ENCODE measurements at regions not wholly inside any gene's neighbourhood (a gene's known extent, or its start where the extent isn't known, plus 50 kb on each side); places are given as distances from the start of the nearest gene placed in this dataset.
"Not testable (repeated sequence)": the region's sequence is repeated elsewhere in the genome, so short reads cannot be mapped to it uniquely, and the experiment has no call there.

DNA sequence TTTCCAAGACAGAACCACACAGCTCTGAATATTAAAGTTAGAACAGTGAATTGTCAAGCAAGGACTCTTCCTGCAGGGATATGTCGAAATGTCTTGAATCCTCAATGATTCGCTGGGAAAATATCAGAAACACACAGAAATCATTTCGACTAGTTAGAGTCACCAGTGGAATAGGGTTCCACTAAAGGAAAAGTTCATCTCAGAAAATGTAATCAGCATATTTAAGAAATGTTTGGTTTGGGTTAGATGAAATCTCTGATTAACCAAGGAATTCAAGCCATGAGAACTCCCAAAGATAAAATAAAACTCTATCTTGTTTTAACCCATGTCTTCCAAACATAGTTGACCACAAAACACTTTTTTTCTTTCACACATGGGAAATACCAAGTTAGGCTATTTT is 621.0 kb upstream of the NRSN1 start:
- no peak for DNase-seq (ENCODE audit: low spot score)

DNA sequence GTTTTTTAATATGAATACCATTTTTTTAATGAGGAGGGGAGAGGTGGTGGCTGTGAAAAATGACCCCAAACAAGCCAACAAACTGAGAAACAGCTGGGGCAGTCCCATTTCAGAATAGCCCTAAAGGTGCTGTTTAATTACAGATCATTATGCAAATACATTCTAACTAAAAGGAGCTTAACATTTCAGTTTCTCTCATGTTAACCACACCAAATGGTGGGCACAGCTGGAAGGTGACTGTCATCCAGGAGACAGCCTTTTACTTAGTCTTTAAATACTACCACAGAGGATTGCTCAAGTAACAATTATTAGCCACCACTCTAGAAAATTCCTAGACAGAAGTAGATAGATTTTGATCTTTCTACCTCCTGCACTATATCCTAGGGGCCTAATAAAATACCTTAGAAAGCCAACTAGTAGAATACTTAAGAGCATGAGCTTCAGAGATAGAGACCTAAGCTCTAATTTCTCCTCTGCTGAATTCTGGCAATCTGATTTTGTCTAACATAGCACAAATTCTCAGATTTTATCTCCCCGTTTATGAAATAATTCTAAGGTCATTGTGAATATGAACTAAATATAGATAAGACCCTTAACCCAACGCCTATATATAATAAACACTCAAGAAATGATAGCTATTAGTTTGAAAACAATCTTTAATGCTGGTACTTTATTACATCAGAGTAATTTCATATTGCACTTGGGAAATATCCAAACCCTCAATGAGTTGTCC is 615.1 kb upstream of the NRSN1 start:
- no peak for DNase-seq (ENCODE audit: low spot score)

DNA sequence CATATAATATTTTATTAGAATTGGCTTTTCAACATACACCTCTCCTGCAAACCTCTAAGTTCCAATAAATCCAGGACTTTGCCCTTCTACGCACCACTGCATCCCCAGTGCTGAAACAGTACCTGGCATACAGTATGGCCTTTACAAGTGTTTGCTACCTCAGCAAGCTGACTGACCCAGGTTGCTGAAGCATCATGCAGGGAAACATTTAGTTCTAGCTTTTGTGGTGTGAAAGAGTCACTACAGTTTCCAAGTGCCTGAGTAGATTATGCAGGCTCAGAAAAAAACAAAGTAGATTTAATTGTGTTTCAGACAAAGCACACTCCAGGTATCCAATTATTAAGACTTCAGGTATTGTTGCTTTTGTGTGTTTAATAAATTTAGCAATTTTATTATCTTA is 614.2 kb upstream of the NRSN1 start:
- DNase-seq (ENCODE audit: low spot score), result no peak

DNA sequence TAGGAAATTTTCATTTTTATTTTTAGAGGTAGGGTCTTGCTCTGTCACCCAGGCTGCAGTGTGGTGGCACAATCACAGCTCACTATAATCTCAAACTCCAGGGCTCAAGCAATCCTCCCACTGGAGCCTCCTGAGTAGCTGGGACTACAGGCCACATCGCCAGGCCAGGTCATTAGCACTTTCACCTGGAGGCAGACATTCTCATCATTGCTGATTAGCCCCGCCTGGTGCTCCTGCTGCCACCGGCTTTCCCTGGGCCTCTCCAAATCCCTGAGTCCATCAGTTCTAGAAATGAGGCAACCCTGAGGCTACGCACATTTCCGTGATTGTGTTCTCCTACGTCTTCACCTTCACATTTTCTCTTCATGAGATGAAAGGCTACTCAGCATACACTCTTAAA is 607.7 kb upstream of the NRSN1 start:
- DNase-seq (ENCODE audit: low spot score), result no peak

DNA sequence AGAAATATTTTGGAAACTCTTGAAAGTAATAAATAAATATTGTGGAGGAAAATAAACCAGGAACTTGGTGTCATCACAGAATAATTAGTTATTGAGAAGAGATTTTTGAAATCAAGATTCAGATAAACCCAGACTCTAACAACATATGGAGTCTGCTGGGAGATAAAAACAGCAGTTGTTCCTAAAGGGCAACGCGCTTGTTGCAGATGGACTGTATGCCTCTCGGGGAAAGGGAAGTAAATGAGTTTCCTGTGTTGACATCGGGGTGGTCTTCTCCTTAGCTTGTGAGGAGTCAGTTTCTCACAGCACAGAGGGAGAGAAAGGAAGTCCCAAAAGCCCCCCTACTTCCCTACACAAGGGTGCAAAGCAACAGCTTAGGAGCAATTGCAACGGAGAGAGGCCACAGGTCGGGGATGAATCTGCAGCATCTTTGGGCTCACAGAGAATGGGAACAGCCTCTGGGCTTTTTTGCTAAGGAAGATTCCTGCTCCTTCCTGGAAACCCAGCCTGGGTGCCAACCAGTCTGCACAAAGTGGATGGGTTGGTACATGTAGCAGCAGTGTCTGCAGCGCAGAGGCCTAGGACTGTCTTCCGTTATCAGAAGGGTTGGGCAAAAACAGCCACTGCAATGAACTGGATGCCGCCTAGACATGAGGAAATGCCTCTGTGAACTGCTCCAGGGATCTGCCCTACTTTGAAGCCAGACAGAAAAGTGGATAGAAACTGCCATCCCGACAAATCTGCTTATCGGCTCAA is 603.0 kb upstream of the NRSN1 start:
- no peak for DNase-seq (ENCODE audit: low spot score)

DNA sequence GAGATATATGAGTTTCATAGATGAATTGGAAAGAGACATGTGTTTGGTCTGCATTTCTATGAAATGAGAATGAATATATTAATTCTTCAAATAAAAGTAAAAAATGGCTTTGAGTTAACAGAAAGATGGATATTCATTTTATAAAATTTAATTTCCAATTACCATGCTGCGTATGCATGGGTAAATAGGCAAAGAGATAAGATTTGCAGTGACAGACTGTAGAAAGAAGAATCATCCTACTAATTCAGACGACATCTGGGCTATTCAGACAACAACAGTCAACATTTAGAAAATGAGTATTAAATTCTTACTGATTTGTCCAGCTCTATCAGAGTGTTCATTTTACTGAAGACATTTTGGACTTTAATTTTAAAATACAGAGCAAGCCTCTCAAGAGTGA is 602.2 kb upstream of the NRSN1 start:
- no peak for DNase-seq (ENCODE audit: low spot score)

DNA sequence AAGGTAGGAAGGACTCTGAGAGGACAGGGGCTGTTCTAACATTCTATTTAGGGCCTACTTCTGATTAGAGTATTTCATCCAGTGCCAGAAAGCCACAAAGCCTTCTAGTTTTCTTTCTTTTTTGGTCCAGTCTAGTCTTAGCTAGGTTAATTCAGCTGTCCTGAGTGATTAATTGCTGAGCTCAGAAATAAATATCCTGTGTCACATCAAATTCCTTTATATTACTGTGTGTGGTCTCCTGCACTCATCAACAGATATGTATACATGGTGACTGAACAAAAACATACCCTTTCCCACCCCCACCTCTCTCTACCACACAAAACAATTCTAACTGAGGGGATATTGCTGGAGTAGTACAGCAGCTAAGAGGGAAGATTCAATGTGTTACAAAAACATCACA is 601.5 kb upstream of the NRSN1 start:
- DNase-seq (ENCODE audit: low spot score), result no peak

DNA sequence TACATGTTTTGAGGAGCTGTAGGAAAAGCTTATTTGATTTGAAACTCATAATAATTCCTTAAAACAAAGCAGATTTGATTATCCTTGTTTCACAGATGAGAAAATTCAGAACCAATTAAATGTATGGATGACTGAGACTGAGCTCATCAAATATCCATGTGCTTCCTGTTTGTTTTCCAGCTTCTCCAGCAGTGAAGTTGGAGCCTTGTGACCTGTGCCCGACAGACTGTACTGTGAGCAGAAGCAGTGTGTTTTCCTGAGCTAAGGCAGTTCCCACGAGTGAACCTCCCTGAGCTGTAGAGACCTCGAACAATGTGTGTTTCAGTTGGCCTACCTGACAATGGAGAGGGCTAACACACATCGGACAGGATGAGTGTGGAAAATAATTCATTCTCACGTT is 599.5 kb upstream of the NRSN1 start:
- no peak for DNase-seq (ENCODE audit: low spot score)

DNA sequence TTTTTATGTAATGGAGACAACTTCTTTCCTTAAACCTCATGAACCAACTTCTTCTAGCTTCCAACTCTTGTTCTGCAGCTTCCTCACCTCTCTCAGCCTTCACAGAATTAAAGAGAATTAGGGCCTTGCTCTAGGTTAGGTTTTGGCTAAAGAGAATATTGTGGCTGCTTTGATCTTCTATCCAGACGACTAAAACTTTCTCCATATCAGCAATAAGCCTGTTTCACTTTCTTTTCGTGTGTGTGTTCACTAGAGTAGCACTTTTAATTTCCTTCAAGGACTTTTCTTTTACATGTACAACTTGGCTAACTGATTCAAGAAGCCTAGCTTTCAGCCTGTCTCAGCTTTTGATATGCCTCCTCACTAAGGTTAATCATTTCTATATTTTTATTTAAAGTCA is 596.1 kb upstream of the NRSN1 start:
- no peak for DNase-seq (ENCODE audit: low spot score)

DNA sequence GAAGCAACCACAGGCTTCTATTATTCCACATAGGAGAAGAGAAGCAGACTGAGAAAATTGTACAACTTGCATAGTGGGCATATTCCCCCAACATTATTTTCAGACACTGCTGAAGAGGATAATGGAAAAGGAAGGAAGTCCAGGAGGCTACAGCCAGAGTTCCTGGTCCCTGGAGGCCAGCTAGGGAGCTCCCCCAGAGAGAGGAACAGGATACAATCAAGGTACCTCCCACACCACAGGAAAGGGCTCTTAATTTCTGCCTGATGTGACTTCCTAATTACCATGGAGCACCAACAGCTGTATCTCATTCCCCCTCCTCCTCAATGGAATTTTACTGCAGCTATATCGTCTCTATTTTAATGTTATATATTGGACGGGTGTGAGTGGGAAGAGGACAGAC is 594.3 kb upstream of the NRSN1 start:
- no peak for DNase-seq (ENCODE audit: low spot score)

DNA sequence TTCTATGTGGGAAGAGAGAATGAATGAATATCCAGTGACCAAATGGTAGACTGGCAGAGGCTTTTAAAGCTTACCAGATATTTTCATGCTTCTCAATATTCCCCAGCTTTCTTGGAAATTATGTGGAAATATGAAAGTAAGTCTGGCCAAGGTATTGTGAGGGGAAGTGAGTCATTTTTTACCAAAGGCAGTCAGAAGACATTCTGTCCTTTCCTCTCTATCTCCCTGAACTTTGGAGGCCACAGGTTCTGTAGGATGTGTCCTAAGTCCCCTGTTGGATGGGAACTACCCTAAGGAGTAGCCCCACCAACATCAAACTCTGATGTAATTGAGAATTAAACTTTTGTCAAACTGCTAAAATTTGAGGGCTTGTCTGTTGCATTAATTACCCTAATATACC is 593.8 kb upstream of the NRSN1 start:
- DNase-seq (ENCODE audit: low spot score), result no peak

DNA sequence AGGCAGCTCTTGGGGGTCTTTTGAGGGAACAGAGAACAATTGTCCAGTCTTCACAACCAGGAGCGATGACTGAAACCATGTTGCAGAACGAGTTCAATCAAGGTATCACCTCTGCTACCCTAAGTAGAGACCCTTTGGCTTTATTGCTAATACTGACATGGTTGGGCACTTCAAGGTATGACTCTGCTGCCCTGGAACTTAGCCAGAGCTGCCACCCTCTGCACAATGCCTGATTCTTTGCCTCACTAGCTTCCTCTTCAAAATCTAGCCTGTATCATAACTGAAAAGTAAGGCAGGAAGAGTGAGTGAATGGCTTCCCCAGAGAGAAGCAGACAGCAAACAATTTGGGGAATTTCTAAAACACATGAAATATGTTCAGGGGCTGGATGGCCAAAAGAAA is 592.7 kb upstream of the NRSN1 start:
- DNase-seq (ENCODE audit: low spot score), result no peak

DNA sequence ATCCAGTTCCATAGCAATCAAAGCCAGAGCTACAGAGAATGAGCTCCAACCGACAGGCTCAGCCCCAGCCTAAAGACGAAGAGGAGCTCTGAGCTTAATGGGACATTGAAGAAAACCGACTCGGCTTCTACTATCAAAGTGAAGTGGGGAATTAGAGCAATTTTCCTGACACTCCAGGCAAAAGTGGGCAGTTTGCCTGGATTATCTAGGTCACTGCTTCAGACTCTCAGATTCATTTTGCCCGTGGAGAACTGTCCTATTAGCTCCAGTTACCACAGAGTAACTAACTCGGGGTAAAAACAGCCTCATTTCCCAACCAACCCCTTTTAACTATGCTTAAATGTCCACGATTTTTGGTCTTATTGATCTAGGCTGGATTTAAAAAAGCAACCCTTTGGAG is 592.1 kb upstream of the NRSN1 start:
- no peak for DNase-seq (ENCODE audit: low spot score)

DNA sequence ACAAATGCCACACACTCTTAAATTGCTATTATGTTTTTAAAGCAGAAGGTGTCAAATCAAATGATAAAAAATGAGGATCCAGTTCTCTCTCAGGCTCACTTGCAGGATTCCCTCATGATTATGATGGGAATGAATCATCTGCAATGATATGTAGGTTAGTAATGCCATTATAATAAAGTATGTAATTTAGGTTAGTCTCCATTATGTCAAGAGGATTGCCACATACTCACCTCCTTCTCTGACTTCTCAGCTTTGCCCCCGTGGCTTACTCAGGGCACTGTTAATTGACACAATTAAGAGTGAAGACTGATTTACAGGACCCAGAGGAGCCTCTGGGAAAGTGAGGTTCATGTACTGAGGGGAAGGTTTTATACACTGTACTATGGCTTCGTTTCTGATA is 591.7 kb upstream of the NRSN1 start:
- DNase-seq (ENCODE audit: low spot score), result no peak

DNA sequence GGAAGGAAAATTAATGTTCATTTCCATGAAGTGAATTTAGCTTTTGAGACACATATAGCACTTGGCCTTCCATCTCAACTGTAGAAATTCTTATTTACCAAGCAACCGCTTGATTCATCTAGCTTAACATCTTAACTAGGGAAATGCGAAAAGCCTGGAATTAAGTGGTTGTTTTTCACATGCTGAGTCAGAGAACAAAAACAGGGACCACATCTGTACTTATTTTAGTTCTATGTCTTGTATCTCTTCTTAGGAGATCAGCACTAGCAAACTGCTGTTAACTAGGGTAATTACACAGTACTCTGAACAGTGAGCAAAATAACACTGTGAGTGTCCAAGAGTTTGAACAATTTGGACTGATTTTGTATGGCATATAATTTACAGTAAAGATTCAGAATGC is 590.9 kb upstream of the NRSN1 start:
- no peak for DNase-seq (ENCODE audit: low spot score)

DNA sequence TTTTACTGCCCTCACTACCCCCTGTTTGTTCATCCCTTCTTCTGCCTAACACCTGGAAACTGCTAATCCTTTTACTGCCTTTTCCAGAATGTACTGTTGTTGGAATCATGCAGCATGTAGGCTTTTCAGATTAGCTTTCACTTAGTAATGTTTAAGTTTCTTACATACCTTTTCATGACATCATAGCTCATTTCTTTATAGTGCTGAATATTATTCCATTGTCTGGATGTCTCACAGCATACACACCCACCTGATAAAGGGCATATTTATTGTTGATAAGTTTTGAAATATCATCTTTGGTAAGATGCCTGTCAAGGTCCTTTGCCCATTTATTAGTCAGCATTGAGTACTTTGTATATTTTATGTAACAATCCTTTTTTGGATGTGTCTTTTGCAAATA is 588.2 kb upstream of the NRSN1 start:
- no peak for DNase-seq (ENCODE audit: low spot score)

DNA sequence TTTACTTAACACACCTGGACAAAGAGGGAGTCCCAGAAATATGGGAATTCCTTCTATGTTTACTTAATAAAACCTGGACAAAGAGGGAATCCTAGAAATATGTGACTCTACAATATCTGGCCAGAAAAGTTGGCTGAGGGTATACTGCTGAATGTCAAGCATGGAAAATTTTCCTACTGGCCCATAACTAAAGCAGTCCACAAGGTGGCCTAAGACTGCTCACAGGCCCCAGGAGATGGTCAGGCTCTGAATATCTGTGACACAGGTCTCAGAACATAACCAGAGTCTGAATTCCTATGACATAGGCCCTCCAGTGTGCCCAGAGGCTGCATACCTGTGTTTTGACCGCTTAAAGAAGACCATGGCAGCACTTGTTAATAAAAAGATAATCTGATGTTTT is 578.2 kb upstream of the NRSN1 start:
- DNase-seq (ENCODE audit: low spot score), result no peak

DNA sequence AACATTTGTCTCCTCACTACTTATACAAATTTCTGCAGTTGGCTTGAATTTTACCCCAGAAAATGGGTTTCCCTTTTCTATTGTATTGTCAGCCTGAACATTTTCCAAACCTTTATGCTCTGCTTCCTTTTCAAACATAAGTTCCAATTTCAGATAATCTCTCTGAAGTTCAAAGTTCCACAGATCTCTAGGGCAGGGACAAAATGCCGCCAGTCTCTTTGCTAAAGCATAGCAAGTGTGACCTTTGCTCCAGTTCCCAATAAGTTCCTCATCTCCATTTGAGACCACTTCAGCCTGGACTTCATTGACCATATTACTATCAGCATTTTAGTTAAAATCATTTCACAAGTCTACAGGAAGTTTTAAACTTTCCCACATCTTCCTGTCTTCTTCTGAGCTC is 571.1 kb upstream of the NRSN1 start:
- DNase-seq (ENCODE audit: low spot score), result not testable (repeated sequence)

DNA sequence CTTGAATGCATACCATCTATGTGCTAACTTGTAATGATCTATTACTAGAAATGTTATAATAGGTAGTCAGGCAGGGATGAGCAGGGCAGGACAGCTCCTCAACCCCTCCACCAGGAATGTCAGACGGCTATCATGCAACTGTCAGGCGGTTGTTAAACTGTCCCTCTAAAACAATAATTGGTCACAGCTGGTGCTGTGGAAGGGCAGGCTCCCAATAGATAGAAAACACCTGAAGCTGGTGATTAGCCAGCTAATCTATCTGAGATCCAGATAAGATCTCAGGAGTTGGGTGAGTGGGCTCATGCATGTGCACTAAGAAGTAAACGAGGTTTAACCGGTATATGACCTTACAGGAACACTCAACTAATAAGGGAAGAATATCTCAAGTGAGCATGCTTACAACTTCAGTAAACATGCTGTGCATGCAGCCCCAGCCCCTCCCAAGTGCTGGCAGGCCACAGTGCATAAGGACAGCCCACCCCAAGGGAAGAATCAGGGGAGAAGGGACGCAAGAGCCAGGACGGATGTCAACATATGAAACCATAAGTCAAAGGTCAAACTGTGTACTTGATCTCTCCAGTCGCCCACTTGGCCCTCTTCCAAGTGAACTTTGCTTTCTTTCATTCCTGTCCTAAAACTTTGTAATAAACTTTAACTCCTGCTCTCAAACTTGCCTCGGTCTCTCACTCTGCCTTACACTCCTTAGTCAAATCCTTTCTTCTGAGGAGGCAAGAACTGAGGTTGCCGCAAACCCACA is 566.2 kb upstream of the NRSN1 start:
- no peak for DNase-seq (ENCODE audit: low spot score)

DNA sequence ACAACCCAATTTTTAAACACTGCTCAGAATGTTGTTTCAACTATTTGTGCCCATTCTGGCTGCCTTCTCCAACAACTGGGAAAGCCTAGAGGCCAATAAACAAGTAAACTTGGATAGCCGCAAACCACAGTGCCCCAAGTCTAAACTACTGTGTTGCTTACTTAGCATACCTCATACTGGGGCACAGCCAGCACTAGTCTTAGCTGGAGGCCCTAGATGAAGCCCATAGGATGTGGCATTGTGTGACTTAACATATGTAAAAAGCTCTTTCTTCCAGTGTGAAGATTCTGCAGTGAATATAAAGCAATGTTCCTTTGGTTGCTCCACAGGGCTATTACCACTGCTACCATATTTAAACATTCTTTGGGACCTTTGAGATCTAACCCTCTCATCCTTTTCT is 564.3 kb upstream of the NRSN1 start:
- no peak for DNase-seq (ENCODE audit: low spot score)

DNA sequence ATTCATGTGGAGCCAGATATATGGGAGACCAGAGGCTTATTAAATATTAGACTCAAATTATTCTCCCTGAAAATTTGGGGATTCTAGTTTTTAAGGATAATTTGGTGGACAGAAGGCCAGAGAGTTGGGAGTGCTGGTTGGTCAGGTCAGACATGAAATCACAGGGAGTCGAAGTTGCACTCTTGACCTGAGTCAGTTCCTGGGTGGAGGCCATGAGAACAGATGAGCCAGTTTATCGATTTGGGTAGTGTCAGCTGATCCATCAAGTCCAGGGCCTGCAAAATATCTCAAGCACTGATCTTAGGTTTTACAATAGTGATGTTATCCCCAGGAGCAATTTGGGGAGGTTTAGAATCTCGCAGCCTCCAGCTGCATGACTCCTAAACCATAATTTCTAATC is 563.5 kb upstream of the NRSN1 start:
- no peak for DNase-seq (ENCODE audit: low spot score)

DNA sequence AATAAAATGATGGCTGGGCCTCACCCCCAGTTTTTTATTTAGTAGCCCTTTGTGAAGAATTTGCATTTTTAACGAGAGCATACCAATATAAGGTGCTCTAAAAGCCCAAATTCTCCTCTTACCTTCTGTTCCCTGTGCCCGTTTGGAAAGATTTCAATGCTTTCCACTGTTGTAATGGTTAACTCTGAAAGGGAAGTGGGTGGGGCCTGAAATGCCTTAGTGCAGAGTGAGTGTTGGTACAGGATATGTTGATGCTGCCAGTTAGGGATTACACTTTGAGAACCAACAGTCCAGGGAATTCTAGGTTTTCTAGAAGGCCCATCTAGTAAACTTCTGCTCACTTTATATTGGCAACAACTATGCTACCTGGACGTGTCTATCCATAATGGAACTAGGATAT is 562.7 kb upstream of the NRSN1 start:
- DNase-seq (ENCODE audit: low spot score), result no peak

DNA sequence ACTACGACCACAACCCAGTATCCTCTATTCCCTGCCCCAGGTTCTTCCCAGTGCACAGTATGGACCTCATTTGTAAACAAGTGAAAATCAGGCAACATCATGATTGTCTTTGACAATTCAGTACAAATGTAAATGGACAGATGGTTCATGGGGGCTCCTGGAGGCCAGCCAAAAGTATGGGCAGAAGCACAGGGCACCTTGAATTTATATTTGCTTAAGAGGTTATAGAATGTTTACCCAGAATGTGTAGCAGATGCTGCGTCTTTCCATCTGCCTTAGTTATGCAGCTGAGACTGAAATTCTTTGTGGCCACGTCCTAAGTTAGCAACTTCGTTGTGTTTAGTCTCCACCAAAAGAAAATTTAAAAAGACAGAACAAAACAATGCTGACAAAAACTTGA is 559.6 kb upstream of the NRSN1 start:
- no peak for DNase-seq (ENCODE audit: low spot score)
